CD4-positive, alpha-beta memory T cell (primary cell): ENCODE measurements at regions not wholly inside any gene's neighbourhood (a gene's known extent, or its start where the extent isn't known, plus 50 kb on each side); places are given as distances from the start of the nearest gene placed in this dataset.

Experiments
- CTCF ChIA-PET: fragments of 350-600 bp; sonication (Branson Sonifier 250); formaldehyde crosslinking; loops from one replicate; lab custom pipeline; 2021; ENCODE audit warnings: inconsistent platforms; ENCODE audit not compliant: partially characterized antibody; lab: Charles Lee
- POLR2A ChIA-PET: fragments of 350-600 bp; sonication (Branson Sonifier 250); formaldehyde crosslinking; loops from one replicate; lab custom pipeline; 2021; ENCODE audit not compliant: partially characterized antibody; lab: Charles Lee
- DNase-seq, 5 donors: peaks; one replicate each; pipeline versions ENCODE4 v3.0.0 to v3.0.0-alpha.2; 2020 to 2022; ENCODE audit warnings: mixed read lengths in 1 of 5
- H3K27ac ChIP-seq: one replicate; pipeline ENCODE4 v1.7.0; 2013; ENCODE audit warnings: low read depth, low read length
- H3K27me3 ChIP-seq: 2 replicates; pipeline ENCODE4 v1.7.0; 2013; ENCODE audit warnings: mild to moderate bottlenecking, low read length, moderate library complexity; ENCODE audit not compliant: insufficient read depth
- H3K36me3 ChIP-seq: 2 replicates; pipeline ENCODE4 v1.7.0; 2013; ENCODE audit warnings: mild to moderate bottlenecking, low read length, moderate library complexity; ENCODE audit not compliant: insufficient read depth
- H3K4me1 ChIP-seq: 2 replicates; pipeline ENCODE4 v1.7.0; 2013; ENCODE audit warnings: mild to moderate bottlenecking, low read length, moderate library complexity; ENCODE audit not compliant: insufficient read depth
- H3K4me3 ChIP-seq, 2 donors: one replicate each; pipeline ENCODE4 v1.7.0; 2013; ENCODE audit warnings: low read length in 2 of 2, mild to moderate bottlenecking in 1 of 2
- H3K9me3 ChIP-seq, 2 donors: one replicate each; pipeline ENCODE4 v1.7.0; 2013; ENCODE audit warnings: low read length in 2 of 2, control low read depth in 1 of 2; ENCODE audit not compliant: control insufficient read depth in 1 of 2
- H3K27ac Mint-ChIP-seq, 7 donors: one replicate each; pipeline ENCODE4 v1.8.0; 2020 to 2021; ENCODE audit warnings: mixed read lengths in 7 of 7, mild to moderate bottlenecking in 6 of 7, inconsistent platforms in 3 of 7, moderate library complexity in 3 of 7
- H3K27me3 Mint-ChIP-seq, 2 donors: one replicate each; pipeline ENCODE4 v1.8.0; 2020 to 2021; ENCODE audit warnings: mixed read lengths in 2 of 2
- H3K36me3 Mint-ChIP-seq, 2 donors: one replicate each; pipeline ENCODE4 v1.8.0; 2020 to 2021; ENCODE audit warnings: mixed read lengths in 2 of 2, inconsistent platforms in 1 of 2, mild to moderate bottlenecking in 1 of 2
- H3K4me1 Mint-ChIP-seq, 4 donors: one replicate each; pipeline ENCODE4 v1.8.0; 2020 to 2021; ENCODE audit warnings: mixed read lengths in 4 of 4, mild to moderate bottlenecking in 1 of 4
- H3K4me3 Mint-ChIP-seq, 8 donors: one replicate each; pipeline ENCODE4 v1.8.0; 2020 to 2021; ENCODE audit warnings: mixed read lengths in 8 of 8, mild to moderate bottlenecking in 7 of 8, moderate library complexity in 6 of 8, inconsistent platforms in 3 of 8
- H3K9me3 Mint-ChIP-seq, 8 donors: one replicate each; pipeline ENCODE4 v1.8.0; 2020 to 2021; ENCODE audit warnings: mixed read lengths in 8 of 8, mild to moderate bottlenecking in 5 of 8, inconsistent platforms in 3 of 8, moderate library complexity in 1 of 8
- intact Hi-C: fragments of 100-400 bp; cut with micrococcal nuclease; formaldehyde crosslinking; loops from one replicate; pipeline ENCODE4 v1.15.1; 2023

- Histone ChIP-seq H3K36me3 (no peaks in the 10 kb centered on the region), H3K27ac (no peak overlapping the region), H3K9me3 (no peaks in the 10 kb centered on the region), H3K4me3 (no peak overlapping the region), H3K27me3 (no peaks in the 10 kb centered on the region), H3K4me1 (peaks cover 9% of the 10 kb centered on the region)
- H3K4me3 Mint-ChIP-seq: no peak overlapping the region
- H3K27me3 Mint-ChIP-seq: no peaks in the 10 kb centered on the region
- peaks cover 0 to 5% (median 1%) of the 10 kb centered on the region in 8 donors for H3K9me3 Mint-ChIP-seq
- intact Hi-C loops: no loop called here
- peak in 4 of 5 donors; percentile 15 to 28 (median 16) for DNase-seq
- H3K4me1 Mint-ChIP-seq: peaks cover 8 to 19% (median 14%) of the 10 kb centered on the region in 4 donors
- POLR2A ChIA-PET: no interaction called here
- CTCF ChIA-PET: no interaction called here
- H3K36me3 Mint-ChIP-seq: no peaks in the 10 kb centered on the region
- no peak overlapping the region for H3K27ac Mint-ChIP-seq
Measured at GRCh38 chr3:177610686-177611633, 413.7 kb upstream of the TBL1XR1 start.

DNA sequence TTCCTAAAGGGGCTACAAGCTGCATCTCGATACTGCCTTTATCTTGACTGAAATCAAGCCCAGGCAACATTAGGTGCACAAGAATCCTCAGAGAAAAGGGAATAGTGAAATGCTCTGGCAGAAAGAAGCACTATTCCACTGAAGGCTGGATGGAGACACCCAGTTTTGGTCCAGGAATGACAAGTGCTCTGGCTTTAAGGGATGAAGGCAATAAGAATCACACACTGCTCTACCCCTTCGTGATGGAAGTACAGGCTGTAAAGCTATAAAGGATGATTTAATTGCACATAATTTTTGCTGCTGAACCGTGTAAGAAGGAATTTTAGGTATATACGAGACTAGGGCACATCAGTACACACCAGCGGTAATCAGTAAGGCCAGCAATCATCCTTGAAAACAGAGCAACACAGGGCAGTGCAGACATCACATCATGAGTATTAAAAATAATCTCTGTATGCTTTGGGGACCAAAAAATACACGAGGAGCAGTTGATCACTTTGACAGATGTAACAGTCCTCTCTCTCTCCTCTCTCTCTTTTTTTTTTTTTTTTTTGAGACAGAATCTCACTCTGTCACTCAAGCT lies 414.6 kb upstream of the TBL1XR1 start:
- H3K9me3 ChIP-seq: no peaks in the 10 kb centered on the region
- Mint-ChIP-seq H3K9me3 (peaks cover 0 to 4% (median 1%) of the 10 kb centered on the region in 8 donors), H3K27ac (no peak overlapping the region), H3K4me3 (no peak overlapping the region), H3K27me3 (no peaks in the 10 kb centered on the region), H3K36me3 (no peaks in the 10 kb centered on the region), H3K4me1 (peaks cover 7 to 15% (median 11%) of the 10 kb centered on the region in 4 donors)
- intact Hi-C loops: no loop called here
- DNase-seq: no peak
- H3K36me3 ChIP-seq: no peaks in the 10 kb centered on the region
- peaks cover 9% of the 10 kb centered on the region for H3K4me1 ChIP-seq
- ChIA-PET POLR2A (interaction anchor here (0.7 kb wide), 1 partner anchor 19 kb away, joined by 3 read pairs; no protein-coding TSS in a partner anchor), CTCF (interaction anchor here (0.6 to 1.2 kb wide), 2 partner anchors 35 to 327 kb away, joined by 3 to 6 read pairs; no protein-coding TSS in a partner anchor)
- no peak overlapping the region for H3K27ac ChIP-seq
- H3K4me3 ChIP-seq: no peak overlapping the region
- no peaks in the 10 kb centered on the region for H3K27me3 ChIP-seq

GRCh38 chr3:177613901-177614300 lies 416.6 kb upstream of the TBL1XR1 start:
- intact Hi-C loops: no loop called here
- CTCF ChIA-PET: no interaction called here
- no peak for DNase-seq
- H3K4me1 ChIP-seq: peaks cover 9% of the 10 kb centered on the region
- H3K27ac ChIP-seq: no peak overlapping the region
- Mint-ChIP-seq H3K27ac (no peak overlapping the region), H3K27me3 (no peaks in the 10 kb centered on the region), H3K36me3 (no peaks in the 10 kb centered on the region), H3K4me3 (no peak overlapping the region), H3K9me3 (peaks cover 0 to 3% (median 0%) of the 10 kb centered on the region in 8 donors), H3K4me1 (peaks cover 0 to 13% (median 8%) of the 10 kb centered on the region in 4 donors)
- no peaks in the 10 kb centered on the region for H3K27me3 ChIP-seq
- no peak overlapping the region for H3K4me3 ChIP-seq
- POLR2A ChIA-PET: no interaction called here
- no peaks in the 10 kb centered on the region for H3K36me3 ChIP-seq
- no peaks in the 10 kb centered on the region for H3K9me3 ChIP-seq

DNA sequence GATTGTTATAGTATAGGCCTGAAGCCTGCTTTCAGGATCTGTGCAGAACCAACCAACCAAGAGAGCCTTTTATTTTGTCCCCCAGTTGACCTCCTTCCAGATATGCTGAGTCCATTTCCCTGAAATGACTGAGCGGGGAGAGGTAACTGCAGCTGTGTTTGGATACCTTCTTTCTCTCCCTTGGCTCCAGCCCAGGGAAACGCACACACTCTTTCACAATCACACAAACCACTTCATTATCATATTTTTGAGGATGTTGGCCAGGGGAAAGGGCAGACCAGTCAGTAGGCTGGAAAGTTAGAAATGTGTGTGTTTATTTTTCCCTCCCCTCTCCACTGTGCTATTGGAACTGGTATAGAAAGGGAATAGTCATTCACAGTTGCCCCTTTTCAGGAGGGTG lies 417.7 kb upstream of the TBL1XR1 start:
- H3K4me3 Mint-ChIP-seq: no peak overlapping the region
- POLR2A ChIA-PET: no interaction called here
- no peaks in the 10 kb centered on the region for H3K27me3 Mint-ChIP-seq
- Histone ChIP-seq H3K27ac (no peak overlapping the region), H3K36me3 (no peaks in the 10 kb centered on the region), H3K4me3 (no peak overlapping the region), H3K27me3 (no peaks in the 10 kb centered on the region), H3K4me1 (peaks cover 9% of the 10 kb centered on the region), H3K9me3 (no peaks in the 10 kb centered on the region)
- CTCF ChIA-PET: no interaction called here
- intact Hi-C loops: no loop called here
- no peak overlapping the region for H3K27ac Mint-ChIP-seq
- H3K36me3 Mint-ChIP-seq: no peaks in the 10 kb centered on the region
- H3K9me3 Mint-ChIP-seq: peaks cover 0 to 3% (median 0%) of the 10 kb centered on the region in 8 donors
- H3K4me1 Mint-ChIP-seq: peaks cover 0 to 13% (median 8%) of the 10 kb centered on the region in 4 donors
- DNase-seq: no peak

- no peaks in the 10 kb centered on the region for H3K9me3 Mint-ChIP-seq
- ChIA-PET CTCF (no interaction called here), POLR2A (no interaction called here)
Measured at GRCh38 chr3:177618873-177619733, 421.8 kb upstream of the TBL1XR1 start.

DNA sequence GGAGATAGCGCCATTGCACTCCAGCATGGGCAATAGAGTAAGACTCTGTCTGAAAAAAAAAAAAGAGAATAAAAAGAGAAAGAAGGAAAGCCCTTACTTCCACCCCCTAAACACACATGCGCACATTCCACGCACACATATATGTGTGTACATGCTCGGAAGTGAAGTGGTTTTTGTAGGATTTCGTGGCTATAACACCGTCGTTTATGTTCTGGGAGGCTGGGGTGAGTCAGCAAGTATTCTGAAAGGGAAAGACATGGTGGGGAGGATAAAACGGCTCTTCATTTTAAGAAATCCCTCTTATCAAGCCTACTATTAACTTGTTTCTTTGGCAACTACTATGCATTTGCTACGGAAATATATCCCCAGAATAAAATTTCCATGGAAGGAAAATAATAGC lies 422.8 kb upstream of the TBL1XR1 start:
- intact Hi-C loops: no loop called here

More at GRCh38 chr3:177618873-177619733, 421.8 kb upstream of the TBL1XR1 start:
- H3K9me3 ChIP-seq: no peaks in the 10 kb centered on the region
- peak overlapping the region in 1 of 7 donors; percentile 37 for H3K27ac Mint-ChIP-seq
- no peak for DNase-seq
- H3K4me1 Mint-ChIP-seq: peaks cover 6 to 13% (median 10%) of the 10 kb centered on the region in 4 donors
- no peak overlapping the region for H3K4me3 ChIP-seq
- H3K27me3 ChIP-seq: no peaks in the 10 kb centered on the region
- H3K36me3 Mint-ChIP-seq: no peaks in the 10 kb centered on the region
- H3K4me1 ChIP-seq: no peaks in the 10 kb centered on the region
- no peak overlapping the region for H3K4me3 Mint-ChIP-seq
- no peak overlapping the region for H3K27ac ChIP-seq
- H3K36me3 ChIP-seq: no peaks in the 10 kb centered on the region
- no peaks in the 10 kb centered on the region for H3K27me3 Mint-ChIP-seq
- intact Hi-C loops: no loop called here

More for the DNA sequence above, 422.8 kb upstream of the TBL1XR1 start:
- CTCF ChIA-PET: no interaction called here
- H3K4me1 ChIP-seq: peaks cover 8% of the 10 kb centered on the region
- Mint-ChIP-seq H3K36me3 (no peaks in the 10 kb centered on the region), H3K27me3 (no peaks in the 10 kb centered on the region), H3K4me1 (peaks cover 14 to 20% (median 18%) of the 10 kb centered on the region in 4 donors), H3K27ac (no peak overlapping the region), H3K9me3 (no peaks in the 10 kb centered on the region), H3K4me3 (no peak overlapping the region)
- no peak overlapping the region for H3K27ac ChIP-seq
- no peaks in the 10 kb centered on the region for H3K36me3 ChIP-seq
- DNase-seq: no peak
- H3K4me3 ChIP-seq: no peak overlapping the region
- H3K27me3 ChIP-seq: no peaks in the 10 kb centered on the region
- no peaks in the 10 kb centered on the region for H3K9me3 ChIP-seq
- POLR2A ChIA-PET: no interaction called here
